ENCODE measurements at regions not wholly inside any gene's neighbourhood (a gene's known extent, or its start where the extent isn't known, plus 50 kb on each side); places are given as distances from the start of the nearest gene placed in this dataset.

- TF ChIP-seq CTCF (IDR thresholded peaks at IDR 0.05; ENCODE audit: insufficient read depth, low read length), result no peak
- TF ChIP-seq GABPA (IDR thresholded peaks at IDR 0.05; ENCODE audit: low read depth), result no peak
- TF ChIP-seq REST (IDR thresholded peaks at IDR 0.05; ENCODE audit: insufficient replicate concordance, low read depth), result no peak
- no peak for TF ChIP-seq POLR2AphosphoS5 (IDR thresholded peaks at IDR 0.05; ENCODE audit: low read depth)
Measured at GRCh38 chr1:172885411-172885810, 165.3 kb downstream of the TNFSF18 start.
